Vagina (tissue), 2 donors: ENCODE measurements at regions not wholly inside any gene's neighbourhood (a gene's known extent, or its start where the extent isn't known, plus 50 kb on each side); places are given as distances from the start of the nearest gene placed in this dataset.

Source experiments
- POLR2A ChIP-seq, 2 donors: fragments of 450-650 bp; IDR thresholded peaks; one replicate each; pipeline ENCODE4 v1.6.1; 2017; ENCODE audit warnings: antibody characterized with exemption in 2 of 2, mild to moderate bottlenecking in 2 of 2, moderate library complexity in 2 of 2
- POLR2AphosphoS5 ChIP-seq, 2 donors: sonication (generic); formaldehyde crosslinking; IDR thresholded peaks; one replicate each; pipeline ENCODE4 v1.9.0; 2017; ENCODE audit warnings: antibody characterized with exemption in 2 of 2, mild to moderate bottlenecking in 2 of 2, low read depth in 1 of 2; ENCODE audit not compliant: insufficient read depth in 1 of 2
- TF ChIP-seq, protein P1 (sequence below), 3 experiments: fragments of 450-650 bp in 2 of 3; fragments of 200-600 bp in 1 of 3; sonication (generic) in 1 of 3; IDR thresholded peaks; one replicate each; pipeline ENCODE4 v1.5.1; 2017 to 2019; ENCODE audit warnings: antibody characterized with exemption in 3 of 3, mild to moderate bottlenecking in 2 of 3, moderate library complexity in 2 of 3

GRCh38 chr6:113004054-113004453, 656.9 kb downstream of the RFPL4B start:
- TF ChIP-seq, protein P1, sequence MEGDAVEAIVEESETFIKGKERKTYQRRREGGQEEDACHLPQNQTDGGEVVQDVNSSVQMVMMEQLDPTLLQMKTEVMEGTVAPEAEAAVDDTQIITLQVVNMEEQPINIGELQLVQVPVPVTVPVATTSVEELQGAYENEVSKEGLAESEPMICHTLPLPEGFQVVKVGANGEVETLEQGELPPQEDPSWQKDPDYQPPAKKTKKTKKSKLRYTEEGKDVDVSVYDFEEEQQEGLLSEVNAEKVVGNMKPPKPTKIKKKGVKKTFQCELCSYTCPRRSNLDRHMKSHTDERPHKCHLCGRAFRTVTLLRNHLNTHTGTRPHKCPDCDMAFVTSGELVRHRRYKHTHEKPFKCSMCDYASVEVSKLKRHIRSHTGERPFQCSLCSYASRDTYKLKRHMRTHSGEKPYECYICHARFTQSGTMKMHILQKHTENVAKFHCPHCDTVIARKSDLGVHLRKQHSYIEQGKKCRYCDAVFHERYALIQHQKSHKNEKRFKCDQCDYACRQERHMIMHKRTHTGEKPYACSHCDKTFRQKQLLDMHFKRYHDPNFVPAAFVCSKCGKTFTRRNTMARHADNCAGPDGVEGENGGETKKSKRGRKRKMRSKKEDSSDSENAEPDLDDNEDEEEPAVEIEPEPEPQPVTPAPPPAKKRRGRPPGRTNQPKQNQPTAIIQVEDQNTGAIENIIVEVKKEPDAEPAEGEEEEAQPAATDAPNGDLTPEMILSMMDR (IDR thresholded peaks at IDR 0.05): no peak
- no peak for TF ChIP-seq POLR2A (IDR thresholded peaks at IDR 0.05)
- TF ChIP-seq POLR2AphosphoS5 (IDR thresholded peaks at IDR 0.05; ENCODE audit: insufficient read depth in 1 of 2, low read depth in 1 of 2): no peak
